Tibial nerve (tissue), 3 donors: ENCODE measurements at regions not wholly inside any gene's neighbourhood (a gene's known extent, or its start where the extent isn't known, plus 50 kb on each side); places are given as distances from the start of the nearest gene placed in this dataset.

Experiments used
- CTCF ChIP-seq, 5 experiments: fragments of 200-600 bp in 3 of 5; fragments of 450-650 bp in 2 of 5; sonication (generic) in 3 of 5; IDR thresholded peaks; one replicate each; pipeline ENCODE4 v1.5.1; 2016 to 2019; ENCODE audit warnings: antibody characterized with exemption in 5 of 5, mild to moderate bottlenecking in 3 of 5, moderate library complexity in 2 of 5
- POLR2A ChIP-seq, 2 donors: fragments of 450-650 bp; IDR thresholded peaks; one replicate each; pipeline ENCODE4 v1.6.1; 2017; ENCODE audit warnings: antibody characterized with exemption in 2 of 2, mild to moderate bottlenecking in 2 of 2, moderate library complexity in 2 of 2

GRCh38 chr10:10794791-10795191, 222.9 kb upstream of the CELF2 start:
- TF ChIP-seq CTCF (IDR thresholded peaks at IDR 0.05) (no peak), POLR2A (IDR thresholded peaks at IDR 0.05) (no peak)
